H9 (cell line): ENCODE measurements at regions not wholly inside any gene's neighbourhood (a gene's known extent, or its start where the extent isn't known, plus 50 kb on each side); places are given as distances from the start of the nearest gene placed in this dataset.

ENCODE experiments used
- DNase-seq: peaks from one replicate; pipeline ENCODE4 v3.0.0-alpha.2; 2017
- H2AFZ ChIP-seq: one replicate; pipeline ENCODE4 v1.6.1; 2013; ENCODE audit warnings: mild to moderate bottlenecking, low read length, control low read depth, moderate library complexity
- H2AK5ac ChIP-seq: 2 replicates; pipeline ENCODE4 v1.6.1; 2013; ENCODE audit warnings: low read length, control low read depth, mixed read lengths; ENCODE audit not compliant: insufficient read length
- H2BK120ac ChIP-seq: one replicate; pipeline ENCODE4 v1.6.1; 2013; ENCODE audit warnings: low read depth, mild to moderate bottlenecking, low read length, control low read depth, inconsistent platforms; ENCODE audit not compliant: poor library complexity, severe bottlenecking
- H2BK12ac ChIP-seq: 2 replicates; pipeline ENCODE4 v1.6.1; 2013; ENCODE audit warnings: low read length, control low read depth, mixed read lengths, low read depth; ENCODE audit not compliant: insufficient read length
- H2BK15ac ChIP-seq: 2 replicates; pipeline ENCODE4 v1.6.1; 2013; ENCODE audit warnings: low read depth, low read length, control low read depth
- H2BK20ac ChIP-seq: one replicate; pipeline ENCODE4 v1.6.1; 2013; ENCODE audit warnings: low read depth, mild to moderate bottlenecking, low read length, control low read depth, inconsistent platforms; ENCODE audit not compliant: poor library complexity, severe bottlenecking
- H2BK5ac ChIP-seq: 2 replicates; pipeline ENCODE4 v1.6.1; 2013; ENCODE audit warnings: low read length, control low read depth, mixed read lengths; ENCODE audit not compliant: insufficient read length
- H3K14ac ChIP-seq: 2 replicates; pipeline ENCODE4 v1.6.1; 2013; ENCODE audit warnings: low read length, control low read depth; ENCODE audit not compliant: insufficient read depth
- H3K18ac ChIP-seq: 2 replicates; pipeline ENCODE4 v1.6.1; 2013; ENCODE audit warnings: low read depth, mild to moderate bottlenecking, mixed read lengths, low read length, control low read depth; ENCODE audit not compliant: insufficient read length
- H3K23ac ChIP-seq: 2 replicates; pipeline ENCODE4 v1.6.1; 2013; ENCODE audit warnings: low read length, control low read depth, mixed read lengths, low read depth; ENCODE audit not compliant: insufficient read length
- H3K23me2 ChIP-seq: 2 replicates; pipeline ENCODE4 v1.6.1; 2013; ENCODE audit warnings: low read depth, mild to moderate bottlenecking, mixed read lengths, low read length, control low read depth; ENCODE audit not compliant: insufficient read length, poor library complexity, severe bottlenecking
- H3K27ac ChIP-seq: 2 replicates; pipeline ENCODE4 v1.5.1; 2013; ENCODE audit warnings: low read length, control low read depth, mixed read lengths, low read depth; ENCODE audit not compliant: insufficient read length
- H3K27me3 ChIP-seq: 2 replicates; pipeline ENCODE4 v1.6.1; 2013; ENCODE audit warnings: low read length, control low read depth, inconsistent platforms; ENCODE audit not compliant: insufficient read depth
- H3K4ac ChIP-seq: 2 replicates; pipeline ENCODE4 v1.6.1; 2013; ENCODE audit warnings: low read depth, mild to moderate bottlenecking, control low read depth, inconsistent platforms, low read length, moderate library complexity
- H3K4me1 ChIP-seq: 2 replicates; pipeline ENCODE4 v1.6.1; 2013; ENCODE audit warnings: low read length, control low read depth, inconsistent platforms; ENCODE audit not compliant: insufficient read depth
- H3K4me2 ChIP-seq: 2 replicates; pipeline ENCODE4 v1.6.1; 2013; ENCODE audit warnings: low read length, control low read depth, mixed read lengths; ENCODE audit not compliant: insufficient read length, insufficient read depth
- H3K56ac ChIP-seq: 2 replicates; pipeline ENCODE4 v1.6.1; 2013; ENCODE audit warnings: low read depth, mild to moderate bottlenecking, mixed read lengths, low read length, control low read depth; ENCODE audit not compliant: insufficient read length
- H3K79me1 ChIP-seq: 2 replicates; pipeline ENCODE4 v1.6.1; 2013; ENCODE audit warnings: low read depth, mild to moderate bottlenecking, moderate library complexity, low read length, control low read depth, inconsistent platforms; ENCODE audit not compliant: insufficient read depth, poor library complexity, severe bottlenecking
- H3K79me2 ChIP-seq: 2 replicates; pipeline ENCODE4 v1.6.1; 2013; ENCODE audit warnings: low read length, control low read depth, inconsistent platforms; ENCODE audit not compliant: insufficient read depth
- H3K9ac ChIP-seq: 2 replicates; pipeline ENCODE4 v1.6.1; 2013; ENCODE audit warnings: low read length, control low read depth, mixed read lengths; ENCODE audit not compliant: insufficient read length; ENCODE audit errors: extremely low read depth
- H3K9me3 ChIP-seq: one replicate; pipeline ENCODE4 v1.6.1; 2013; ENCODE audit warnings: low read depth, low read length, inconsistent platforms; ENCODE audit not compliant: control insufficient read depth
- H3T11ph ChIP-seq: one replicate; pipeline ENCODE4 v1.6.1; 2013; ENCODE audit warnings: mild to moderate bottlenecking, low read length, control low read depth, inconsistent platforms
- H4K20me1 ChIP-seq: one replicate; pipeline ENCODE4 v1.6.1; 2013; ENCODE audit not compliant: control insufficient read depth, insufficient read length, insufficient read depth
- H4K5ac ChIP-seq: 2 replicates; pipeline ENCODE4 v1.6.1; 2013; ENCODE audit warnings: low read depth, mild to moderate bottlenecking, mixed read lengths, low read length, control low read depth; ENCODE audit not compliant: insufficient read length
- H4K8ac ChIP-seq: replicated peaks from 2 replicates; pipeline ENCODE4 v1.6.1; 2013; ENCODE audit warnings: low read length, control low read depth, mixed read lengths, low read depth; ENCODE audit not compliant: insufficient read length
- H4K91ac ChIP-seq: 2 replicates; pipeline ENCODE4 v1.6.1; 2013; ENCODE audit warnings: low read depth, mild to moderate bottlenecking, moderate library complexity, mixed read lengths, low read length, control low read depth; ENCODE audit not compliant: insufficient read length
- H3K27ac Mint-ChIP-seq, 3 experiments: 2 replicates in 2 of 3; 3 replicates in 1 of 3; pipeline ENCODE4 v1.8.0; 2020 to 2021; ENCODE audit warnings: mixed read lengths in 3 of 3, mild to moderate bottlenecking in 1 of 3, moderate library complexity in 1 of 3
- H3K27me3 Mint-ChIP-seq: 2 replicates; pipeline ENCODE4 v1.8.0; 2021; ENCODE audit warnings: low read depth, mild to moderate bottlenecking, moderate library complexity, mixed read lengths
- H3K36me3 Mint-ChIP-seq, 3 experiments: 2 replicates in 2 of 3; 3 replicates in 1 of 3; pipeline ENCODE4 v1.8.0; 2020 to 2021; ENCODE audit warnings: low read depth in 3 of 3, mixed read lengths in 3 of 3; ENCODE audit not compliant: insufficient read depth in 1 of 3
- H3K4me1 Mint-ChIP-seq, 2 experiments: 2 replicates each; pipeline ENCODE4 v1.8.0; 2020; ENCODE audit warnings: mixed read lengths in 2 of 2
- H3K4me3 Mint-ChIP-seq, 2 experiments: 2 replicates in 1 of 2; 3 replicates in 1 of 2; pipeline ENCODE4 v1.8.0; 2020 to 2021; ENCODE audit warnings: mild to moderate bottlenecking in 2 of 2, mixed read lengths in 2 of 2, moderate library complexity in 1 of 2
- H3K9me3 Mint-ChIP-seq, 2 experiments: 2 replicates in 1 of 2; 3 replicates in 1 of 2; pipeline ENCODE4 v1.8.0; 2020; ENCODE audit warnings: mild to moderate bottlenecking in 2 of 2, mixed read lengths in 2 of 2, moderate library complexity in 1 of 2
- CTCF ChIP-seq: fragments of 200-600 bp; sonication (generic); conservative IDR thresholded peaks from 3 replicates; pipeline ENCODE4 v1.8.0; 2021; ENCODE audit warnings: antibody characterized with exemption, mild to moderate bottlenecking
- WGBS: extraction: QIAGEN DNeasy Blood & Tissue Kit; methylation state at CpG from one replicate; pipeline ENCODE4 v1.1.7; 2013; ENCODE audit warnings: missing lambda C conversion rate, low lambda C conversion rate, mixed read lengths; ENCODE audit not compliant: insufficient read length; ENCODE audit errors: extremely low coverage; 5-methylcytosine and 5-hydroxymethylcytosine counted together

GRCh38 chr18:4797002-4797685 lies 342.0 kb upstream of the DLGAP1 start:
- Histone ChIP-seq H3K79me2 (no peaks in the 10 kb centered on the region), H3K9me3 (no peaks in the 10 kb centered on the region), H2BK5ac (no peak overlapping the region), H4K8ac (no peak overlapping the region), H3K79me1 (no peaks in the 10 kb centered on the region), H3T11ph (no peak overlapping the region), H3K27me3 (no peaks in the 10 kb centered on the region), H4K91ac (no peak overlapping the region), H2BK120ac (no peak overlapping the region), H3K18ac (no peak overlapping the region), H3K23me2 (no peaks in the 10 kb centered on the region), H2BK15ac (no peak overlapping the region), H3K14ac (no peak overlapping the region), H2AFZ (no peak overlapping the region), H3K56ac (no peak overlapping the region), H2BK12ac (no peak overlapping the region), H3K4ac (no peak overlapping the region), H2AK5ac (no peak overlapping the region), H3K9ac (no peak overlapping the region), H3K27ac (no peak overlapping the region), H3K4me1 (no peaks in the 10 kb centered on the region), H2BK20ac (no peak overlapping the region), H4K5ac (no peak overlapping the region), H3K4me2 (no peak overlapping the region), H3K23ac (no peak overlapping the region), H4K20me1 (no peaks in the 10 kb centered on the region)
- Mint-ChIP-seq H3K27me3 (peaks cover 3% of the 10 kb centered on the region; the same call in 1 of the 2 replicates), H3K27ac (no peak overlapping the region), H3K36me3 (peaks cover 0 to 5% (median 0%) of the 10 kb centered on the region in 3 experiments; a peak in 3 of 7 replicates), H3K4me3 (no peak overlapping the region), H3K9me3 (peaks cover 9 to 11% of the 10 kb centered on the region in 2 experiments), H3K4me1 (no peaks in the 10 kb centered on the region)
- no peak for DNase-seq
- TF ChIP-seq CTCF = no peak
- no CpG with 5 or more reads among the region's 3 CpGs for WGBS
